Stimulated activated CD8-positive, alpha-beta memory T cell treated with anti-CD3 and anti-CD28 coated beads, Interleukin-7, amount 100 ng/mL, for 24 hours (primary cell): ENCODE measurements at regions not wholly inside any gene's neighbourhood (a gene's known extent, or its start where the extent isn't known, plus 50 kb on each side); places are given as distances from the start of the nearest gene placed in this dataset.
"Not testable (repeated sequence)": the region's sequence is repeated elsewhere in the genome, so short reads cannot be mapped to it uniquely, and the experiment has no call there.

Experiments
- DNase-seq: peaks from one replicate; pipeline ENCODE4 v3.0.0-alpha.2; 2020; ENCODE audit warnings: low read depth

- DNase-seq = no peak
Observed at GRCh38 chr12:25424211-25424731, 128.8 kb downstream of the LMNTD1 start.

GRCh38 chr12:25423355-25424050 lies 129.6 kb downstream of the LMNTD1 start:
- DNase-seq = no peak

GRCh38 chr12:25422241-25422640 lies 130.8 kb downstream of the LMNTD1 start:
- no peak for DNase-seq

- DNase-seq = no peak
Observed at GRCh38 chr12:25421651-25422167, 131.4 kb downstream of the LMNTD1 start.

GRCh38 chr12:25420116-25420515 lies 133.0 kb downstream of the LMNTD1 start:
- DNase-seq = no peak

- no peak for DNase-seq
Observed at GRCh38 chr12:25419595-25419994, 133.5 kb downstream of the LMNTD1 start.

- no peak for DNase-seq
Observed at GRCh38 chr12:25417071-25417470, 136.0 kb downstream of the LMNTD1 start.

- DNase-seq = no peak
Observed at GRCh38 chr12:25416516-25416915, 136.6 kb downstream of the LMNTD1 start.

GRCh38 chr12:25415004-25415403 lies 138.1 kb downstream of the LMNTD1 start:
- DNase-seq = no peak

- DNase-seq = no peak
Observed at GRCh38 chr12:25412735-25413134, 140.3 kb downstream of the LMNTD1 start.

GRCh38 chr12:25404955-25405354 lies 148.1 kb downstream of the LMNTD1 start:
- no peak for DNase-seq

- no peak for DNase-seq
Observed at GRCh38 chr12:25401547-25402345, 151.0 kb upstream of the KRAS start.

GRCh38 chr12:25397001-25397400 lies 146.3 kb upstream of the KRAS start:
- no peak for DNase-seq

GRCh38 chr12:25395227-25395626 lies 144.5 kb upstream of the KRAS start:
- no peak for DNase-seq

- not testable (repeated sequence) for DNase-seq
Observed at GRCh38 chr12:25394775-25395174, 144.0 kb upstream of the KRAS start.

- DNase-seq = no peak
Observed at GRCh38 chr12:25394025-25394424, 143.3 kb upstream of the KRAS start.

GRCh38 chr12:25391346-25391745 lies 140.6 kb upstream of the KRAS start:
- DNase-seq = not testable (repeated sequence)

- DNase-seq = no peak
Observed at GRCh38 chr12:25388183-25388582, 137.5 kb upstream of the KRAS start.

GRCh38 chr12:25387732-25388050 lies 137.0 kb upstream of the KRAS start:
- DNase-seq = no peak

GRCh38 chr12:25386831-25387731 lies 136.4 kb upstream of the KRAS start:
- peak; percentile 36 for DNase-seq

GRCh38 chr12:25384893-25385248 lies 134.1 kb upstream of the KRAS start:
- DNase-seq = no peak
